NT2/D1 (cell line): ENCODE measurements at regions not wholly inside any gene's neighbourhood (a gene's known extent, or its start where the extent isn't known, plus 50 kb on each side); places are given as distances from the start of the nearest gene placed in this dataset.

Source experiments
- SUZ12 ChIP-seq: IDR thresholded peaks from 2 replicates; pipeline ENCODE4 v1.6.1; 2011; ENCODE audit not compliant: insufficient read length, insufficient read depth; ENCODE audit errors: extremely low read depth
- YY1 ChIP-seq: IDR thresholded peaks from 2 replicates; pipeline ENCODE4 v1.6.1; 2011; ENCODE audit not compliant: insufficient read length, insufficient read depth
- ZNF274 ChIP-seq: IDR thresholded peaks from 2 replicates; pipeline ENCODE4 v1.6.1; 2011; ENCODE audit warnings: mild to moderate bottlenecking, low read depth, low read length

- TF ChIP-seq YY1 (no peak), SUZ12 (no peak), ZNF274 (no peak)
These were observed 144.5 kb upstream of the POT1 start for GRCh38 chr7:125074141-125074540.
